ENCODE measurements at regions not wholly inside any gene's neighbourhood (a gene's known extent, or its start where the extent isn't known, plus 50 kb on each side); places are given as distances from the start of the nearest gene placed in this dataset.

- Histone ChIP-seq H3K9ac (ENCODE audit: low read depth, low read length) (no peak overlapping the region), H3K18ac (ENCODE audit: low read depth, low read length) (no peak overlapping the region), H3K14ac (replicated peaks; ENCODE audit: low read depth, low read length) (no peak overlapping the region), H3K56ac (ENCODE audit: extremely low read depth, insufficient read depth, low read length) (no peak overlapping the region), H4K91ac (ENCODE audit: insufficient read depth, low read depth, low read length) (no peak overlapping the region), H3K27ac (ENCODE audit: insufficient read depth, low read length) (no peak overlapping the region), H3K4me1 (ENCODE audit: control insufficient read depth, insufficient read depth, low read length) (no peaks in the 10 kb centered on the region), H2BK5ac (ENCODE audit: low read depth, low read length, poor library complexity, severe bottlenecking) (no peak overlapping the region), H3K4me3 (ENCODE audit: insufficient read depth, low read depth, low read length) (no peak overlapping the region), H3K36me3 (ENCODE audit: control insufficient read depth, insufficient read depth, low read length) (no peaks in the 10 kb centered on the region), H2BK15ac (ENCODE audit: low read depth, low read length) (no peak overlapping the region), H3K9me1 (ENCODE audit: insufficient read depth, low read length) (no peaks in the 10 kb centered on the region), H3K27me3 (ENCODE audit: control insufficient read depth, insufficient read depth, low read length) (peaks cover 2% of the 10 kb centered on the region; the same call in 1 of the 2 replicates), H2AFZ (replicated peaks; ENCODE audit: low read length, poor library complexity) (no peak overlapping the region), H4K5ac (ENCODE audit: low read depth, low read length) (no peak overlapping the region), H2BK20ac (ENCODE audit: low read depth, low read length) (no peak overlapping the region), H3K79me1 (ENCODE audit: low read depth in 1 of 2, low read length in 2 of 2) (no peaks in the 10 kb centered on the region), H3K4ac (ENCODE audit: low read depth, low read length) (no peak overlapping the region), H4K8ac (ENCODE audit: low read depth in 2 of 2, low read length in 2 of 2) (no peak overlapping the region), H2BK120ac (ENCODE audit: low read depth, low read length) (no peak overlapping the region), H2AK9ac (replicated peaks; ENCODE audit: low read depth, low read length, poor library complexity) (no peak overlapping the region), H2AK5ac (ENCODE audit: low read depth, low read length) (no peak overlapping the region), H4K20me1 (ENCODE audit: insufficient read depth, low read length) (no peaks in the 10 kb centered on the region), H3K9me3 (ENCODE audit: control insufficient read depth, insufficient read depth, low read length) (no peaks in the 10 kb centered on the region), H3K4me2 (ENCODE audit: low read depth, low read length) (no peak overlapping the region), H3K23ac (ENCODE audit: low read depth, low read length) (no peak overlapping the region)
- DNase-seq (no peak), ATAC-seq (ENCODE audit: low read depth) (no peak)
- WGBS, 2 experiments (ENCODE audit: extremely low coverage in 2 of 2, insufficient read length in 1 of 2): no CpG with 5 or more reads among the region's 4 CpGs
- intact Hi-C loops (cut with micrococcal nuclease): no loop called here
- in situ Hi-C loops (cut with MboI; ENCODE audit: low sequenced_read_pairs): loop anchor here (25.0 kb wide), 1 partner anchor 104 kb away; no protein-coding TSS in a partner anchor
- dilution Hi-C loops (cut with HindIII; ENCODE audit: low sequenced_read_pairs, unreplicated experiment): no loop called here
- TF ChIP-seq ELK1 (IDR thresholded peaks at IDR 0.05; ENCODE audit: borderline replicate concordance, low read depth, low read length) (no peak), SMC3 (IDR thresholded peaks at IDR 0.05; ENCODE audit: low read depth, low read length) (no peak), MAZ (IDR thresholded peaks at IDR 0.05; ENCODE audit: borderline replicate concordance, low read depth, low read length) (no peak), CTCF (conservative IDR thresholded peaks at IDR 0.05; ENCODE audit: low read depth, low read length) (no peak), BHLHE40 (IDR thresholded peaks at IDR 0.05; ENCODE audit: low read depth, low read length) (no peak), RFX5 (IDR thresholded peaks at IDR 0.05; ENCODE audit: low read depth, low read length) (no peak), CHD1 (IDR thresholded peaks at IDR 0.05; ENCODE audit: low read depth, low read length) (no peak), FOS (IDR thresholded peaks at IDR 0.05; ENCODE audit: low read depth, low read length) (no peak)
- ChIA-PET POLR2A (ENCODE audit: unreplicated experiment) (no interaction called here), CTCF (no interaction called here)
- no TSS peak for BruUV-seq (replicated peaks)
These were observed 173.1 kb upstream of the KLF3 start for GRCh38 chr4:38490753-38491446.

All from IMR-90 (cell line).